DMS114 treated with DMSO at 0.1 percent for 48 hours (cell line): ENCODE measurements at regions not wholly inside any gene's neighbourhood (a gene's known extent, or its start where the extent isn't known, plus 50 kb on each side); places are given as distances from the start of the nearest gene placed in this dataset.

Experiments used
- DNase-seq: peaks from one replicate; lab custom pipeline; 2025; ENCODE audit not compliant: unreplicated experiment; lab: John Stamatoyannopoulos, UW

GRCh38 chr7:156080046-156080445, 267.8 kb upstream of the SHH start:
- DNase-seq, result no peak

GRCh38 chr7:156079156-156079555, 266.9 kb upstream of the SHH start:
- no peak for DNase-seq

- DNase-seq, result no peak
Observed at GRCh38 chr7:156074982-156075615, 262.8 kb upstream of the SHH start.

GRCh38 chr7:156074084-156074483, 261.8 kb upstream of the SHH start:
- no peak for DNase-seq

GRCh38 chr7:156073366-156074052, 261.2 kb upstream of the SHH start:
- no peak for DNase-seq

- DNase-seq, result no peak
Observed at GRCh38 chr7:156071612-156072011, 259.3 kb upstream of the SHH start.

GRCh38 chr7:156069891-156070290, 257.6 kb upstream of the SHH start:
- no peak for DNase-seq

GRCh38 chr7:156067156-156067555, 254.9 kb upstream of the SHH start:
- DNase-seq, result no peak

GRCh38 chr7:156065400-156065799, 253.1 kb upstream of the SHH start:
- no peak for DNase-seq

GRCh38 chr7:156064971-156065386, 252.7 kb upstream of the SHH start:
- DNase-seq, result no peak

GRCh38 chr7:156063241-156063810, 251.1 kb upstream of the SHH start:
- no peak for DNase-seq

GRCh38 chr7:156062286-156062685, 250.0 kb upstream of the SHH start:
- DNase-seq, result no peak

GRCh38 chr7:156061689-156062255, 249.5 kb upstream of the SHH start:
- no peak for DNase-seq

GRCh38 chr7:156060925-156061324, 248.7 kb upstream of the SHH start:
- DNase-seq, result no peak

- DNase-seq, result no peak
Observed at GRCh38 chr7:156059369-156059768, 247.1 kb upstream of the SHH start.

GRCh38 chr7:156058248-156058647, 246.0 kb upstream of the SHH start:
- no peak for DNase-seq

- DNase-seq, result no peak
Observed at GRCh38 chr7:156056534-156056933, 244.3 kb upstream of the SHH start.

GRCh38 chr7:156055206-156055822, 243.1 kb upstream of the SHH start:
- no peak for DNase-seq

- no peak for DNase-seq
Observed at GRCh38 chr7:156051884-156052283, 239.6 kb upstream of the SHH start.

GRCh38 chr7:156050636-156051569, 238.6 kb upstream of the SHH start:
- DNase-seq, result no peak

- DNase-seq, result no peak
Observed at GRCh38 chr7:156049366-156049765, 237.1 kb upstream of the SHH start.
